GM19025 (cell line): ENCODE measurements at regions not wholly inside any gene's neighbourhood (a gene's known extent, or its start where the extent isn't known, plus 50 kb on each side); places are given as distances from the start of the nearest gene placed in this dataset.
"Not testable (repeated sequence)": the region's sequence is repeated elsewhere in the genome, so short reads cannot be mapped to it uniquely, and the experiment has no call there.

Source experiments
- ATAC-seq: cut with Tn5 transposase; IDR thresholded peaks from one replicate; pipeline ENCODE4 v1.9.1; 2021; ENCODE audit warnings: mild to moderate bottlenecking, low read depth, moderate library complexity; ENCODE audit not compliant: unreplicated experiment

DNA sequence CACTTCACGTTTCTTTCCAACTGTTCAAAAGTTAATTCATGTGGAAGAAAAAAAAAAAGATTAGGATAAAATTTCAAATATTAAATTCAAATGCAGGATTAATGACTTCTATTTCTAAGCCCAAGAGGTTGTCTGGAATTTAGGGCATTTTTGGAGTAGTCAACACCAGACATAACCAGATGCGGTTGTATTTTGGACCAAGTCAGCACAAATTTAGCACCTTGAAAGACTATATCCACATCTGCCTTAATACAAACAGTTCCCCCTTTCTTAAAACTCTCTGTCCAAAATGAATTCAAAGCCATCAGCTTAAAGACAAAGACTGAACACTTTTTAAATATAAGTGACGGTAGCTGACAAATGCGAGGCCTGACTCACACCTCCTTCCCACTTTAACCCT, 282.9 kb downstream of the C16orf95 start:
- no peak for ATAC-seq

- no peak for ATAC-seq
Observed at GRCh38 chr16:87035053-87035452, 282.1 kb downstream of the C16orf95 start.

GRCh38 chr16:87037012-87037411, 280.2 kb downstream of the C16orf95 start:
- no peak for ATAC-seq

DNA sequence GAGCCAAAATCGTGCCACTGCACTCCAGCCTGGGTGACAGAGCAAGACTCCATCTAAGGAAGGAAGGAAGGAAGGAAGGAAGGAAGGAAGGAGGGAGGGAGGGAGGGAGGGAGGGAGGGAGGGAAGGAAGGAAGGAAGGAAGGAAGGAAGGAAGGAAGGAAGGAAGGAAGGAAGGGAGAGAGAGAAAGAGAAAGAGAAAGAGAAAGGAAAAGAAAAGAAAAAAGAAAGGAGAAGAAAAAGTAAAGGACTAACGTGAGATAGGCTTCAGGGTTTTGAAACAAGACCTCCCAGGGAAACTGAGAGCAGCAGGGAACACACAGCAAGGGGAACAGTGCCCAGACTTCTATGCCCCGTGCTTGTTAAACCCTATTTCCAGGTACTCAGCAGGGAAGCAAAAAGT, 278.7 kb downstream of the C16orf95 start:
- not testable (repeated sequence) for ATAC-seq

DNA sequence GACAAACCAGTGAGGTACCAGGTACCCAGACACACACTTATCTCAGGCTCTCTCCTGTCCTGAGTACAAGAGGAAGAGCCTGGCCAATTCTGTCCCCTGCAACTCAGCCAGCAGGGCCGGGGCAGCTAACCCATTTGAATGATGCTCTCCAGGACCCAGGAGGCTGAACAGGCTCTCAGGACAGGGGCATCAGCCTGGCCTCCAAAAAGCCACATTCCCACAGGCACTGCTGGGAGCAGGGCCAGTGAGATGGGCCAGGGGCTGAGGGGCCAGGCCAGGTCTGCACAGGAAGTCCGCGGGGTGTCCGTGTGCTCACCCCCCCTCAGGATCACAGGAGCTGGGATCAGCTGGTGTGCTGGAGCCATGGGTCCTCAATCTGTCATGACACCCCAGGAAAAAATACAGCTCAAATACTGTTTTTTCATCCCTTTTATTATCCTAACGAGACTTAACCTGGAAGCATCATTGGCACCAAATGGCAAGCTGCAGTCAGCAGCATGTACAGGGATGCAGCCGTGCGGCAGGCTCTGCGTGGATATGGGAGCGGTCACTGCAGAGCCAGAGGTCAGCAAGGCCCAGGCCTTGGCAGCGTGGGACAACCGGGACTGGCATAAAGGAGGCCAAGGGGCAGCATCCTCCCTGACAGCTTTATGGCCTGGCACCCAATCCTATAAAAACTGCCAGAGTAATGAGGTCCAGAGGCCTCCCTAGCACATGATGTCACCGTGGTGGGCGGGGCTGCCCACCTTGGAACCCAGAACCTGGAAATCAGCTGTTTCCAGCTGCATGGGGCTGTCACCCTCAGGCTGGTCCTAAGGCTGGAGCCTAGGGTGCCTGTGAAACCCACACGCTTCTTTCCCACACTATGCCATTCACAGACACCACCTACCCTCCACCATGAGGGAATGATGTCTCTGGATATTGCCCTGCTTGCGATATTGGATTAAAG, 276.7 kb downstream of the C16orf95 start:
- no peak for ATAC-seq

DNA sequence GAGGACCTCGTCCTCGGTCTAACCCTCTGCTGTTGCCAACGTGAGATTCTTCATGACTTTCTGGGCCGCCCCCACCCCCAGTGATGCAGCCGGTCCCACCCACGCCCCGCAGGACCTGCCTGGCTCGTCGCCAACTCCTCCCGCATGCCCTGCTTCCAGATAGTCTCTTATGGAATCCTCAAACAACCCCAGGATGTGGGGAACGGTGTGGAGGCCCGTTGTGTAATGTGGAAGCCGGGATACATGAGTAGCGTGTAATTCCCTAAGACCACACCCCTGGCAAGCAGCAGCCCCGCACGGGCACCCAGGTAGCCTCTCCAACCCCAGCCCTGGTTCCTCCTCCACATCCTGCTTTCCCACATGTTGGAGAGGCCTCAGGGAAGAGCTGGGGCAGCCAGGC, 275.9 kb downstream of the C16orf95 start:
- no peak for ATAC-seq

DNA sequence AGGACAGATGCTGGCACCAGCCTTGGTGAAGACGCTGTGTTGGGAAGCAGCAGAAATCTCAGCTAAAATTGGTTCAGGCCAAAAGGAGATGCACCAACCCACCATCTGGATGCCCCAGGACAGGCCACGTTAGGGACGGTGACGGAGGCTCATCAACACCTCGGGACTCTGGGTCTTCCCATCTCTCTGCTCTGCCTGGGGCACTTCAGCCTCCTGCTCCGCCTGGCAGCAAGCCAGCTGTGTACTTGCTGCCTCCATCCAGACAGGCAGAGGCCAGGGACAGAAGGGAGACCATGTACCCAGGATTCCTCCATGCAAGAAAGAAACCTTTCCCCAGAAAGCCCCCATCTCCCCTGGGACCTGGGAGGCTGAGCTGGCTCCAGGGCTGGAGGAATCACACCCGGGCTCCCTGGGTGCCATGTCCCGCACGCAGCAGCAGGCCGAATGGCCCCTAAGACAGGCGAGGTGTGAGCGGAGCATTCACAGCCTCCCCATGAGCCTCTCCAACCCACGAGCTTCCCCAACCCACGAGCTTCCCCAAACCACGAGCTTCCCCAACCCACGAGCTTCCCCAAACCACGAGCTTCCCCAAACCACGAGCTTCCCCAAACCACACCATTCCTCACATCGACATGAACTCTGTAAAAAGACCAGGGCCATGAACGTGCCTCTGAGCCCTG, 274.5 kb downstream of the C16orf95 start:
- ATAC-seq: no peak

- no peak for ATAC-seq
Observed at GRCh38 chr16:87043231-87044031, 273.8 kb downstream of the C16orf95 start.

- no peak for ATAC-seq
Observed at GRCh38 chr16:87044032-87044382, 273.2 kb downstream of the C16orf95 start.

- ATAC-seq: no peak
Observed at GRCh38 chr16:87044829-87045228, 272.4 kb downstream of the C16orf95 start.

DNA sequence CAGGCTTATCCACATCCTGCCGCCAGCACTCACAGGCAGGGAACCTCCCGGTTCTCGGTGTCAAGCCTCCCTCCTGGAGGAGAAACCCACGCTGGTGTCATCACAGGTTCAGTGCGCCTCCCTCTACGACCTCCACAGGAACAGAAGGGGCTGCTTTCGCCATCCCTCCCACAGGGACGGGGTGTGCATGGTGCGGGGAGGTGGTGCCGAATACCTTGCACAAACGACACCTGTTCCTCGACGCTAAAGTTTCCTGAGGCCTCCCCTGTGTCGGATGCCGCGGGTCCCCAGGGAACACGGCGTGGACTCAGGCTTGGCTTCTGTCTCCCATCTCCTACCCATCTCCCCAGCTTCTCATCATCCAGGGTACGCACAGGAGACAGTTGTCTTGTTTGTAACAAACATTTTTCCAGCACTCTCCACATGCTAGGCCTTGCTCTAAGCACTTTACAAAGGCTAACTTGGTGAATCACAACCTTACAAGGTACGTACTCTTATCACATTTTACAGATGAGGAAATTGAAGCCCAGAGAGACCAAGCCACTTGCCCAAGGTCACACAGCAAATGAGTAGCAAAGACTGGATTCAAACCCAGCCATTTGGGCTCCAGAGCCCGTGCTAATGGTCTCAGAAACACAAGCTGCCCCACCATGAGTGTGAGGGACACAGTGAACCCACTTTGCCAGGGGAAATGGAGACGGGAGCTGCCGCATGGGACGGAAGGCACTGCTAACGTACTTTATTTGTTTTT, 271.6 kb downstream of the C16orf95 start:
- no peak for ATAC-seq

DNA sequence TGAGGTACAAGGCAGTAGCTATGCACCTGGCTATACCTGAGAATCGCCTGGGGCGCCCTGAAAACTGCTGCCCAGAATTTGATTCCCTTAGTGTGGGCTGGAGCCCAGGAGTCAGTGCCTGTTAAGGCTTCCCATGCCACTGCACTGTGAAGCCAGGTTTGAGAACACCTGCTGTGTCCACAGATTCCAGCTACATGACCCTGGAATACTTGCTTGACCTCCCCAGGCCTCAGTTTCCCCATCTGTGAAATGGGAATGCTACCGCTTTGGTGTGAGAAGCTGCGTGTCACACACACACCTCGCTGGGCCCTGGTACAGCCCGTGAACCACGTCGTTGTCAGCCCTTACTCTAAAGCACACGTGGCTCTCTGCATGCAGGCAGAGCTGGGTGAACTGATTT, 271.0 kb downstream of the C16orf95 start:
- no peak for ATAC-seq

- no peak for ATAC-seq
Observed at GRCh38 chr16:87047221-87048037, 269.8 kb downstream of the C16orf95 start.

DNA sequence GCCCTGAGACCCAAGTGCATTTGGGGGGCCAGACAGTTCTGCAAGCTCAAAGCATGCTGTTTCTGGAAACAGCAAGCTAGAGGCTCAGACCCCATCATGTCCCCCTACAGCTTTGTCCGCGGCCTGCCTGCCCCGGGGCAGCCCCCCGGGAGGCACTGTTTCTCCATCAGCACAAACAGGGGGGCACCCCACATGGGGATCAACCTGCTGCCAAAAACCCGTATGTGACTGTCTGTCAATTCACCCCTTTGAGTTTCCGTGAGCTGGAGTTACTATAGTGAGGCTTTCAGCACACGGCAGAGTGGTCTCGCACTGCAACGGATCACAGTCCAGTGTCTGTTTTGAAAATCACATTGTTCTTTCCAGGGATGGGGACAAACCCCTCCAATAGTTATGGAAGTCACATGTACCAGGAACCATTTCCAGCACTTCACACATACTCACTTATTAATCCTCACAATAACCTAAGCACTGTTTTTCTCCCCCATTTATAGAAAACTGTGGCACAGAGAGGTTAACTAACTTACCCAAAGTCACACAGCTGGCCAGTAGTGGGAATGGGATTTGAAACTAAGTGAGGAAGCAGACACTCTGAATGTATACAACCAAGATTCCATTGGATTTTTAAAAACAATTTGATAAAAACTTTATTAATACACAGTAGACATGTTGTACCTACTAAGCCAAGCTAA, 269.0 kb downstream of the C16orf95 start:
- ATAC-seq: no peak

DNA sequence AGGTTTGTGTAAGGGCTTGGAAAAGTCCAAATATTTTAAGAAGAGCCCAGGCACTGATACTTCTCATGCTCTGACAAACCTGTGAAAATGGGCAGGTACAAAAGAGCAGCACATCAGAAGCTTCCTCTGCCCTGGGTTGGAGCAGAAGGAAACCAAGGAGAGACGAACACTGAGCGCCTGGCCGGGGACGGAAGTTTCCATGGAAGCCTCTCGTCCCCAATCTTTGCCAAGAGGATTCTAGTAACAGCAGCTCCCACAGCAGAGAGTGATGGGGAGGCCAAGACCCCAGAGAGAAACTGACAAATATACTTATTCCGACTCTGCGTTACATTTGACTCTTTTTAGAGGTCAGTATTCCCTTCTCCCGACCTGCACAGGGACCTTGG, 268.5 kb downstream of the C16orf95 start:
- no peak for ATAC-seq

GRCh38 chr16:87049216-87049615, 268.0 kb downstream of the C16orf95 start:
- ATAC-seq: not testable (repeated sequence)

GRCh38 chr16:87050142-87050541, 267.1 kb downstream of the C16orf95 start:
- no peak for ATAC-seq

- no peak for ATAC-seq
Observed at GRCh38 chr16:87051526-87052320, 265.5 kb downstream of the C16orf95 start.
